Neural cell (in vitro differentiated cells): ENCODE measurements at regions not wholly inside any gene's neighbourhood (a gene's known extent, or its start where the extent isn't known, plus 50 kb on each side); places are given as distances from the start of the nearest gene placed in this dataset.

ENCODE experiments used
- H2AFZ ChIP-seq: fragments of 200-600, 300-800 bp; sonication (generic), shearing (Covaris generic); 2 replicates; pipeline ENCODE4 v1.6.0; 2014; ENCODE audit warnings: low read depth, mild to moderate bottlenecking, antibody characterized with exemption, low read length, moderate library complexity
- H3F3A ChIP-seq: fragments of 200-600 bp; shearing (Covaris generic); 2 replicates; pipeline ENCODE4 v1.6.1; 2016; ENCODE audit warnings: mild to moderate bottlenecking, moderate library complexity, mixed read lengths, antibody characterized with exemption, low read length; ENCODE audit not compliant: insufficient read depth, poor library complexity, severe bottlenecking
- H3K27ac ChIP-seq: fragments of 200-600, 300-800 bp; sonication (generic), shearing (Covaris generic); 2 replicates; pipeline ENCODE4 v1.5.1; 2014; ENCODE audit warnings: mild to moderate bottlenecking, low read length, moderate library complexity
- H3K27me3 ChIP-seq: fragments of 300-800, 200-600 bp; sonication (generic), shearing (Covaris generic); 2 replicates; pipeline ENCODE4 v1.6.0; 2014; ENCODE audit warnings: mild to moderate bottlenecking, low read depth, low read length, moderate library complexity; ENCODE audit not compliant: insufficient read depth
- H3K36me3 ChIP-seq: fragments of 300-800, 200-600 bp; sonication (generic), shearing (Covaris generic); 2 replicates; pipeline ENCODE4 v1.5.1; 2014; ENCODE audit warnings: mild to moderate bottlenecking, antibody characterized with exemption, low read length, moderate library complexity; ENCODE audit not compliant: insufficient read depth
- H3K4me2 ChIP-seq: fragments of 300-800, 200-600 bp; sonication (generic), shearing (Covaris generic); 2 replicates; pipeline ENCODE4 v1.6.0; 2014; ENCODE audit warnings: mild to moderate bottlenecking, low read length
- H3K4me3 ChIP-seq: fragments of 300-800, 200-600 bp; sonication (generic), shearing (Covaris generic); 2 replicates; pipeline ENCODE4 v1.5.1; 2014; ENCODE audit warnings: mild to moderate bottlenecking, low read length, moderate library complexity
- H3K79me2 ChIP-seq: fragments of 200-600 bp; shearing (Covaris generic); replicated peaks from 2 replicates; pipeline ENCODE4 v1.6.0; 2014; ENCODE audit warnings: mild to moderate bottlenecking, low read length, moderate library complexity; ENCODE audit not compliant: insufficient read depth
- H3K9ac ChIP-seq: fragments of 300-800, 200-600 bp; sonication (generic), shearing (Covaris generic); 2 replicates; pipeline ENCODE4 v1.6.1; 2016; ENCODE audit warnings: mild to moderate bottlenecking, low read length, mixed read lengths
- H3K9me2 ChIP-seq: fragments of 200-600 bp; shearing (Covaris generic); 2 replicates; pipeline ENCODE4 v1.6.1; 2016; ENCODE audit warnings: mild to moderate bottlenecking, low read length, mixed read lengths; ENCODE audit not compliant: insufficient read depth
- H3K9me3 ChIP-seq: fragments of 200-600, 300-800 bp; sonication (generic), shearing (Covaris generic); 2 replicates; pipeline ENCODE4 v1.6.1; 2016; ENCODE audit warnings: mild to moderate bottlenecking, mixed run types, low read length, moderate library complexity, mixed read lengths
- H4K20me1 ChIP-seq: fragments of 200-600 bp; shearing (Covaris generic); 2 replicates; pipeline ENCODE4 v1.6.1; 2016; ENCODE audit warnings: mild to moderate bottlenecking, mixed run types; ENCODE audit not compliant: insufficient read depth
- CTCF ChIP-seq: fragments of 450-650 bp; IDR thresholded peaks from 2 replicates; pipeline ENCODE4 v1.5.1; 2014; ENCODE audit warnings: antibody characterized with exemption, mild to moderate bottlenecking, moderate library complexity; ENCODE audit not compliant: poor library complexity, severe bottlenecking
- EP300 ChIP-seq: fragments of 450-650 bp; conservative IDR thresholded peaks from 2 replicates; pipeline ENCODE4 v1.6.1; 2014; ENCODE audit warnings: antibody characterized with exemption, mild to moderate bottlenecking, moderate library complexity; ENCODE audit not compliant: poor library complexity, severe bottlenecking
- EZH2 ChIP-seq: fragments of 200-600, 300-800 bp; shearing (Covaris generic), sonication (generic); IDR thresholded peaks from 2 replicates; pipeline ENCODE4 v1.6.1; 2014; ENCODE audit warnings: antibody characterized with exemption, low read length, borderline replicate concordance, mild to moderate bottlenecking; ENCODE audit not compliant: insufficient read depth, poor library complexity, severe bottlenecking
- MXI1 ChIP-seq: fragments of 450-650 bp; conservative IDR thresholded peaks from 2 replicates; pipeline ENCODE4 v1.6.1; 2014; ENCODE audit warnings: antibody characterized with exemption, mild to moderate bottlenecking; ENCODE audit not compliant: poor library complexity, severe bottlenecking
- POLR2AphosphoS5 ChIP-seq: IDR thresholded peaks from 2 replicates; pipeline ENCODE4 v1.6.1; 2012
- RAD21 ChIP-seq: fragments of 450-650 bp; conservative IDR thresholded peaks from 2 replicates; pipeline ENCODE4 v1.6.1; 2014; ENCODE audit warnings: antibody characterized with exemption, mild to moderate bottlenecking, moderate library complexity
- REST ChIP-seq: IDR thresholded peaks from 2 replicates; pipeline ENCODE4 v1.6.1; 2012; ENCODE audit warnings: borderline replicate concordance
- SMC3 ChIP-seq: fragments of 450-650 bp; conservative IDR thresholded peaks from 2 replicates; pipeline ENCODE4 v1.6.1; 2014; ENCODE audit warnings: antibody characterized with exemption, mild to moderate bottlenecking, moderate library complexity; ENCODE audit not compliant: poor library complexity
- TAF1 ChIP-seq: IDR thresholded peaks from 2 replicates; pipeline ENCODE4 v1.6.1; 2012; ENCODE audit warnings: low read depth

GRCh38 chr18:28816155-28816554, 639.2 kb upstream of the CDH2 start:
- no peaks in the 10 kb centered on the region for H4K20me1 ChIP-seq
- H3K27me3 ChIP-seq, result no peaks in the 10 kb centered on the region
- no peaks in the 10 kb centered on the region for H3K9me2 ChIP-seq
- no peak overlapping the region for H2AFZ ChIP-seq
- H3K9me3 ChIP-seq, result no peaks in the 10 kb centered on the region
- H3K4me2 ChIP-seq, result no peak overlapping the region
- H3F3A ChIP-seq, result no peaks in the 10 kb centered on the region
- no peaks in the 10 kb centered on the region for H3K36me3 ChIP-seq
- no peak overlapping the region for H3K27ac ChIP-seq
- H3K4me3 ChIP-seq, result no peak overlapping the region
- H3K79me2 ChIP-seq, result no peaks in the 10 kb centered on the region
- no peak overlapping the region for H3K9ac ChIP-seq
- TF ChIP-seq REST (no peak), SMC3 (no peak), EZH2 (no peak), POLR2AphosphoS5 (no peak), TAF1 (no peak), EP300 (no peak), CTCF (no peak), MXI1 (no peak), RAD21 (no peak)

- H3K4me2 ChIP-seq, result no peak overlapping the region
- TF ChIP-seq EP300 (no peak), TAF1 (no peak), CTCF (no peak), SMC3 (no peak), REST (no peak), MXI1 (no peak), EZH2 (no peak)
- no peaks in the 10 kb centered on the region for H3K9me3 ChIP-seq
- H4K20me1 ChIP-seq, result no peaks in the 10 kb centered on the region
- H3F3A ChIP-seq, result no peaks in the 10 kb centered on the region
- no peak overlapping the region for H3K4me3 ChIP-seq
- no peak overlapping the region for H3K27ac ChIP-seq
- H3K9ac ChIP-seq, result no peak overlapping the region
- H3K36me3 ChIP-seq, result no peaks in the 10 kb centered on the region
- no peak overlapping the region for H2AFZ ChIP-seq
- no peaks in the 10 kb centered on the region for H3K27me3 ChIP-seq
- no peaks in the 10 kb centered on the region for H3K79me2 ChIP-seq
- H3K9me2 ChIP-seq, result no peaks in the 10 kb centered on the region
These were observed 637.4 kb upstream of the CDH2 start for GRCh38 chr18:28814365-28814764.
